SU-DHL-6 (cell line): ENCODE measurements at regions not wholly inside any gene's neighbourhood (a gene's known extent, or its start where the extent isn't known, plus 50 kb on each side); places are given as distances from the start of the nearest gene placed in this dataset.

ENCODE experiments used
- CTCF ChIP-seq: fragments of 200-600 bp; sonication (generic); IDR thresholded peaks from one replicate; pipeline ENCODE4 v1.5.1; 2017; ENCODE audit warnings: antibody characterized with exemption, mild to moderate bottlenecking, low read length, moderate library complexity; ENCODE audit not compliant: insufficient read depth, poor library complexity, severe bottlenecking
- EZH2phosphoT487 ChIP-seq: fragments of 200-600 bp; sonication (generic), shearing (Covaris generic); conservative IDR thresholded peaks from 2 replicates; pipeline ENCODE4 v1.6.1; 2018; ENCODE audit warnings: mild to moderate bottlenecking, antibody characterized with exemption, low read length, moderate library complexity, mixed read lengths

- TF ChIP-seq CTCF (no peak), EZH2phosphoT487 (no peak)
These were observed 440.3 kb upstream of the MC4R start for GRCh38 chr18:60812921-60813320.
